Keratinocyte (primary cell): ENCODE measurements at regions not wholly inside any gene's neighbourhood (a gene's known extent, or its start where the extent isn't known, plus 50 kb on each side); places are given as distances from the start of the nearest gene placed in this dataset.

Experiments used
- EZH2 ChIP-seq: IDR thresholded peaks from one replicate; pipeline ENCODE4 v1.6.1; 2012; ENCODE audit warnings: inconsistent platforms, mild to moderate bottlenecking, low read length, moderate library complexity
- TF ChIP-seq, protein P1 (sequence below), 3 experiments: IDR thresholded peaks in 1 of 3; conservative IDR thresholded peaks in 1 of 3; optimal IDR thresholded peaks in 1 of 3; 2 replicates in 2 of 3; 3 replicates in 1 of 3; pipeline versions ENCODE3 to v1.5.1; 2011; ENCODE audit warnings: low read length in 3 of 3, mild to moderate bottlenecking in 3 of 3, moderate library complexity in 2 of 3, control low read depth in 1 of 3, inconsistent platforms in 1 of 3; ENCODE audit not compliant: insufficient read depth in 2 of 3; ENCODE audit errors: extremely low read depth in 1 of 3

DNA sequence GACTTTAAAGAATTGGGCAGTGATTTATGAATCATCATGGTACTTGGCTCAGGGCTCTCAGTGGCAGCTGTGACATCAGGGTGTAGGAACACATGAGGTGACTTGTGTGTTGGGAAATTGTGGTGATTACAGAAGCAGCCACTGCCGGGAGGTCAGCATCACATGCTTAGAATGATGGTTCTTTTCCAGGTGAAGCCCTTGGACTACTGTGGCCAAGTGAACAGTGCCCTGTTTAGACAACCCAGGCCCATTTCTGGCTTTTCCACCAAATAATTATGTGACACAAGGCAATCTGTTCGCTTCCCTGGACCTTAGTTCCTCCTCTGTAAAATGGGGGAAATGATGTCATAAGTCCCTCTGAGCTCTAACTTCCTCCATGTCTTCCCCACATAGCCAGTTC is 139.7 kb upstream of the ROPN1 start:
- TF ChIP-seq EZH2: no peak
- TF ChIP-seq, protein P1, sequence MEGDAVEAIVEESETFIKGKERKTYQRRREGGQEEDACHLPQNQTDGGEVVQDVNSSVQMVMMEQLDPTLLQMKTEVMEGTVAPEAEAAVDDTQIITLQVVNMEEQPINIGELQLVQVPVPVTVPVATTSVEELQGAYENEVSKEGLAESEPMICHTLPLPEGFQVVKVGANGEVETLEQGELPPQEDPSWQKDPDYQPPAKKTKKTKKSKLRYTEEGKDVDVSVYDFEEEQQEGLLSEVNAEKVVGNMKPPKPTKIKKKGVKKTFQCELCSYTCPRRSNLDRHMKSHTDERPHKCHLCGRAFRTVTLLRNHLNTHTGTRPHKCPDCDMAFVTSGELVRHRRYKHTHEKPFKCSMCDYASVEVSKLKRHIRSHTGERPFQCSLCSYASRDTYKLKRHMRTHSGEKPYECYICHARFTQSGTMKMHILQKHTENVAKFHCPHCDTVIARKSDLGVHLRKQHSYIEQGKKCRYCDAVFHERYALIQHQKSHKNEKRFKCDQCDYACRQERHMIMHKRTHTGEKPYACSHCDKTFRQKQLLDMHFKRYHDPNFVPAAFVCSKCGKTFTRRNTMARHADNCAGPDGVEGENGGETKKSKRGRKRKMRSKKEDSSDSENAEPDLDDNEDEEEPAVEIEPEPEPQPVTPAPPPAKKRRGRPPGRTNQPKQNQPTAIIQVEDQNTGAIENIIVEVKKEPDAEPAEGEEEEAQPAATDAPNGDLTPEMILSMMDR (optimal IDR thresholded peaks at IDR 0.05 in 1 of 3, IDR thresholded peaks at IDR 0.05 in 1 of 3, conservative IDR thresholded peaks at IDR 0.05 in 1 of 3; ENCODE audit: extremely low read depth in 1 of 3, insufficient read depth in 2 of 3, low read length in 3 of 3): no peak
